NCI-H82 (cell line): ENCODE measurements at regions not wholly inside any gene's neighbourhood (a gene's known extent, or its start where the extent isn't known, plus 50 kb on each side); places are given as distances from the start of the nearest gene placed in this dataset.
"Not testable (repeated sequence)": the region's sequence is repeated elsewhere in the genome, so short reads cannot be mapped to it uniquely, and the experiment has no call there.

Experiments used
- DNase-seq: peaks from one replicate; lab custom pipeline; 2025; lab: John Stamatoyannopoulos, UW

DNA sequence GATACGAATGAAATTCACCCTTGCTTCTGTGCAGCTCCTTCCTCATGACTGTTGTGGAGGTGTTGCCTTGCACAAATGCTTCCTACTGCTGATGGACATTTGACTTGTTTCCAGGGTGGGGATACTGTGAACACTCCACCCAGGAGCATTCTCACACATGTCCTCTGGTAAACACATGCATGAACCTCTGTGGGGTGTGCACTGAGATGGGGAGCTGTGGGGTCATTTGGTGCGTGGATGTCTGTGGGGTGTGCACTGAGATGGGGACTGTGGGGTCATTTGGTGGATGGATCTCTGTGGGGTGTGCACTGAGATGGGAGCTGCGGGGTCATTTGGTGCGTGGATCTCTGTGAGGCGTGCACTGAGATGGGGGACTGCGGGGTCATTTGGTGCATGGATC is 72.9 kb upstream of the IRX4 start:
- DNase-seq = no peak

DNA sequence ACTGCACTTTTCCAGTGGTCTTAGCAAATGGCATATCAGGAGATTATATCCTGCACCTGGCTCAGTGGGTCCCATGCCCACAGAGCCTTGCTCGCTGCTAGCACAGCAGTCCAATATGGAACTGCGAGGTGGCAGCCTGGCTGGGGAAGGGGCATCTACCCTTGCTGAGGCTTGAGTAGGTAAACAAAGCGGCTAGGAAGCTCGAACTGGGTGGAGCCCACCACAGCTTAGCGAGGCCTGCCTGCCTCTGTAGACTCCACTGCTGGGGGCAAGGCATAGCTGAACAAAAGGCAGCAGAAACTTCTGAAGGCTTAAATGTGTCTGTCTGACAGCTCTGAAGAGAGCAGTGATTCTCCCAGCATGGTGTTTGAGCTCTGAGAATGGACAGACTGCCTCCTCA is 71.0 kb upstream of the IRX4 start:
- not testable (repeated sequence) for DNase-seq

DNA sequence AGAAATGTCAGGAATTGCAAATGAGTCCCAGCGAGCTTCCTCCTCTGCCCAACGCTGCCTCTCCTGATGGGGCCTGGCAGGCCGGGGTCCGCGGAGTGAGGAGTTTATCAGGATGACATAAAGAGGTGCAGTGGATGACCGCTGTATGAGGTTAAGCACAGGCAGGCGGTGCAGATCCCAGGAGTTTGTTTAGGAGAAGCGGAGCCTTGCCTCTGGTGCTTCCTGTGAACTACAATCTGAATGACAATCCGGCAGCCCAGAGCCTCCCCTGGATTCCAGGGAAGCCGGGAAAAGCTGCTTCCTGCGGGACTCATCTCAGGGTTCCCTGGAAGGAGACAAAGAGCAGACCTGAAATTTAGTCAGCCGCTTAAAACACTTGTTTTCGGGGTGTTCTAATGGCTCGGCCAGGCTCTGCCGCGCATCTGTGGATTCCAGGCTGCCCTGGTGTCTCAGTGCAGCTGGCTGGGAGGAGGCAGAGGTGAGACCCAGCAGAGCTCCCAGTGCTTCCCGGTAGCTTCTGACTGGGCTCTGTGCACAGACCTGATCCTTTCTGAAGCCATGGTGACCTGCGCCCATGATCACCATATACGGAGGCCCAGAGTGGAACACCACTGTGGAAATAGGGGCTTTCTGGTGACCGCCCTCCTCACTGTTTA is 69.8 kb upstream of the IRX4 start:
- no peak for DNase-seq

DNA sequence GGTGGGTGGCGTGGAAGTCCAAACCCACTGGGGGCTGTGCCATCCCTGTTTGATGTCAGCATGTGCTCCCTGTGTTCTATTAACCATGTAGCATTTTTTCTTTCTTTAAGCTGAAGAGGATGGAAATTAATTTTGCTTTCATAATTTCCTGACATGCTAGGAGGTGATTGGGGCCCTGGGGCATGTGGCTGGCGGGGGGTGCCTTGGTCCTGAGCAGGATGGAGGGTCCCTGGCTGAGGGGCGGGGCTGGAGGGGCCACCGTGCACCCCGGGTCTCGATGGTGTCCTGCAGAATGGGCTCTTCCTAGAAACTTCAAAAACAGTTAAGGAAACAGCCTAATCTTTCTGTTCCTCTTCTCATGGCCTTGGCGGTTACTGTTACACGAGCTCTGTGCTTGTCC is 69.3 kb upstream of the IRX4 start:
- no peak for DNase-seq

DNA sequence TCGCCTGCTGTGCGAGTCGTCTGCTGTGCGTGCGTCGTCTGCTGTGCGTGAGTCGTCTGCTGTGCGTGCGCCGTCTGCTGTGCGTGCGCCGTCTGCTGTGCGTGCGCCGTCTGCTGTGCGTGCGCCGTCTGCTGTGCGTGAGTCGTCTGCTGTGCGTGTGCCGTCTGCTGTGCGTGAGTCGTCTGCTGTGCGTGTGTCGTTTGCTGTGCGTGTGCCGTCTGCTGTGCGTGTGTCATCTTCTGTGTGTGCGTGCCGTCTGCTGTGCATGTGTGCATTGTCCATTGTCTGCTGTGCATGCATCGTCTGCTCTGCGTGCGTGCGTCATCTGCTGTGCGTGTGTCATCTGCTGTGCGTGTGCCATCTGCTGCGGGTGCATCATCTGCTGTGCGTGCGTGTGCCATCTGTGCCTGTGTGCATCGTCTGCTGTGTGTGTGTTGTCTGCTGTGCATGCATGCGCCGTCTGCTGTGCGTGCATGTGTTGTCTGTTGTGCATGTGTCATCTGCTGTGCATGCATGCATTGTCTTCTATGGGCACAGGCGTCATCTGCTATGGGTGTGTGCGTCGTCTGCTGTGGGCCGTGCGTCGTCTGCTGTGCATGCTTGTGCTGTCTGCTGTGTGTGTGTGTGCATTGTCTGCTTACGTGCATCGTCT is 68.6 kb upstream of the IRX4 start:
- DNase-seq = no peak

DNA sequence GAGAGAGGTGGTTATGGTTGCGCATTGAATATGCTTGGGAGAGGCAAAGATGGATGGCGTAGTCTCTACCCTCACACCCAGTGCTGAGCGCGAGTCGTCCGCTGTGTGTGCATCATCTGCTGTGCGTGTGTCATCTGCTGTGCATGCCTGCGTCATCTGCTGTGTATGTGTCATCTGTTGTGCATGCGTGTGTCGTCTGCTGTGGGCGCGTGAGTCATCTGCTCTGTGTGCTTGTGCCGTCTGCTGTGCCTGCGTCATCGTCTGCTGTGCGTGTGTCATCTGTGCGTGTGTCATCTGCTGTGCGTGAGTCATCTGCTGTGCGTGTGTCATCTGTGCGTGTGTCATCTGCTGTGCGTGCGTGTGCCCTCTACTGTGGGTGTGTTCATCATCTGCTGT is 68.0 kb upstream of the IRX4 start:
- no peak for DNase-seq

DNA sequence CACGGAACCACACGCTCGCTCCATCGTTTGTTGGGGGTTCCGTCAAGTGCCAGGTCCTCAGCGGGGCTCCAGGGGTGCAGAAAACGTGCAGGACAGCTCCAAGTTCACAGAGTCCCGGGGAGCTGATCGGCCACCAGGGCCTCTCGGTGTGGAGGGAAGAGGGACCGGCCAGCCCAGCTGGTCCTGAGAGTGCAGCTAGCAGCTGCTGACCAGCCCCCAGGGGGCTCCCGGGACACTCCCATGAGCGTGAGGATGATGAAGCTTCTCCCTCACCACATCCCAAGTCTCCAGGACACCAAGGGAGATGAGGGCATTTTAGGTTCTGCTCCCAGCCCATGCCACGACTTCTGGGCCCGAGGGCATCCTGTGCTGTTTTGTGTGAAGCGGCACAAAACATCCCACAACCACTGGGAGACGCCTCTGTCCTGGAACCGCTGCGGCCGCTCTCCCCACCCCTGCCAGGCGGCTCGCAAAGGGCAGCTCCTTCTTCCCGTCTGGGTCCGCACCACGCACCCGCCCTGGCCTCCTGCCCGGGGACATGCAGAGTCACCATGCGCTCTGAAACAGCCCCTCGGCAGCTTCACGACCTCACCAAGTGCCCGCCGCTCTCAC is 67.5 kb upstream of the IRX4 start:
- DNase-seq = no peak

DNA sequence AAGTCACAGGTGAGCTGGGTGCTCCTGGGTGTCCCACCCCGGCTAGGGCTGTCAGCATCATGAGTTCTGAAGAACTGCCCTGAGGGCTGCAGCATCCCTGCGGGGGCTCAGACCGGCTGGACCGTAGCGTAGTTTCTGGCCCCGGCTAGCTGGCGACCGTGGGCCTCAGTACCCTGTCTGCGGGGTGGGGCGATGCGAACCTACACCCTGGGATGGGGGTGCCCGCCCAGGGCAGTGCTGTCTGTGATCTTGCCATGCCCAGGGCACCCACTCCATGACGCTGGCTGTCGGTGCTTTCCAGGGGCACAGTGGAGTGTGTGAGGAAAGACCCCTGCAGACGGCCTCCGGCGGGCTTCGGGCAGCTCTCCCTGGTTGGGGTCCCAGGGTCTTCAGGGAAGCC is 66.5 kb upstream of the IRX4 start:
- DNase-seq = no peak

DNA sequence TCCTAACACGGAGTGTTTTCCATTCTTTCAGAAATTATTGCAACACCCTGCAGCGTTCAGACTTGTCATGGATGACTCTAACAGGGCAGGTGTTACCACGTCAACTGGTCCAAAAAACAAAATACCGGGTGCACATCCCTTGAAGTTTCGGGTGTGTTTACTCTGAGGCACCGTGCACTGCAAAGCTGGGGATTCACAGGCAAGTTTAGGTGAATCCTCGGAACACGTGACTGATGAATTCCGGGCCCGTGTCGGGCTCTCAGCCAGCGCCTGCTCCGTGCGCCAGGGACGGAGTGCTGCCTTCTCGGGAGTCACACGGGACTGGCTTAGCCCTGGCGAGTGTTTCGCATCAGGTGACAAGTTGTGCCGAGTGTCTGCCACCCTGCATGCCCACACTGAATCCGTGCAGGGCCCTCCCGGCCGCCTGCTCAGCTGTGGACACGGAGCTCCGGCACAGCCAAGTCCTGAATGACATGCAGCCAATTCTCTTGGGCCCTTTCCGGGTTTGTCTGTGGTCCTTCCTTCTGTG is 66.0 kb upstream of the IRX4 start:
- DNase-seq = no peak

DNA sequence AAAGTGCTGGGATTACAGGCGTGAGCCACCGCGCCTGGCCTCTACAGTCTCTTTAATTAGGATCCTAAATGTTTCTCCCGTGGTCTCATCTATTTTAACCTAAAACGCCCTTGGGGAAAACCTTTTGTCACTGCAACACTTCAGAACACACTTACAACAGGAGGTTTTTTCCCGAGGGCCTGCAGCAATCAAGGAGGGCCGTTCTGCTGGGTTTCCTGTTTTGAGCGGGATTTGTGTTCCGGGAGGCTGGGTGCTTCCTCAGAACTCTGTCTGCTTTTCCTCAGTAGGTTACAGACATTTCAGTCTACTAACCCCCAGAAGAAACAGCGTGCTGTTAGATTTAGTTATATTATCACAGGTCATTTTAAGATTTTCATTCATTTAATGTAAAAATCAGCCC is 65.4 kb upstream of the IRX4 start:
- no peak for DNase-seq

DNA sequence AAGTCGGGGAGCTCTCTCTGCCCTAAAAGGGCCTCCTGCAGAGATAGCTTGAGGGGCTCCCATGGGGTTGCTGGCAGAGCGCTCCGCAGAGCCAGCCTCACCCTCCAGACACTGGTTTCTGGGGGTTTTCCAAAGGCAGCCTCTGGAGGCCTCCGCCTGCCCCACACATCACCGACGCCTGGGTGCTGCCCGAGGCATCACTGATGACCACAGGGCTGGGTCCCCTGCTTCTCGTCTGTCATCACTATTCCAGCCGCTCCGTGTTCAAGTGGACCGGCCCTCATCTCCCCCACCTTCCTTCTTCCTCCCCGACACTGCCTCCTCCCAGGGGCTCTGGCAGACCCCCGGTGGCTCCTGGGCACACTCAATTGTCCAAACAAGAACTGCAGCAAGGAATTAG is 64.1 kb upstream of the IRX4 start:
- no peak for DNase-seq

DNA sequence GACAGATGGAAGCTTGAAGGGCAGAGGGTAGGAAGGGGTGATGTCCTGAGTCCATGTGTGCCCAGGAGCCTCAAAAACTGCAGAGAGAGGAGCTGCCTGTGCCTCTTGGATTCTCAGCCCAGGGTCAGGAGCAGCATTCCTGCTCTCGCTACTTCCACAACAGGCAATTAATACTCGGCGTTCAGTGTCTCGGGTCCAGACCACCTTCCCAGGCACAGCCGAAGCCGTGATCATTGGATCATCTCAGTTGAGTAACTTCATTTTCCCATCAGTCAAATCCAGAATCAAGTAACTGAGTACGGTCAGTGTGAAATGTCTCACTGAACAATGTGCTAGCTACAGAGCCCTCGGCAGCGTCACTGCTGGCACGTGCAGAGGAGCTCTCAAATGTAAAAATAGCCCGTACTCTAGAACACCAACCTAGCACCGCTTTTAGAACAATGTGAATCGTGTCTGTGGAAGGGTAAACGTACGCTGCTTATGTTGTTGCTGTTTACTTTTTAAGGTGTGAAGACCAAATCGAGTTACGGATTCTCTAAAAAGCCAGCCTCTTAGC is 63.5 kb upstream of the IRX4 start:
- no peak for DNase-seq

DNA sequence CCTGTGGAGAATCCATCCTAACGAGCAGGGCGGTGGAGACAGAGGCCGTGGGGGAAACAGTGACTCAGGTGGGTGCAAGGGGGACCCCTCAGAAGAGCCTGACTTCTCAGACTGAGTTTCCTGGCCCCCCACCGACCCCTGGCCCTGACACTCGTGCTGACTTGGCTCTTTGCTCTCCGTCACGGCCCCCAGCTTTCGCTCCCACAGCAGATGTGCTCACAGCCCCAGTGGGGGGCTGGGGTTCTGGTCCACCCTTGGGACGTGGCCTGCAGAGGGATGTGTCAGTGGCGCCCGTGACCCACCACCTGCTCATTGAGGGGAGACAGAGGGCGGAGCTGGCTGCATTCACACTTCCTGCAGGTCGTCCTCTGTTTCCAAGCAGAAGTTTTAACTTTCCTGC is 62.9 kb upstream of the IRX4 start:
- DNase-seq = no peak

DNA sequence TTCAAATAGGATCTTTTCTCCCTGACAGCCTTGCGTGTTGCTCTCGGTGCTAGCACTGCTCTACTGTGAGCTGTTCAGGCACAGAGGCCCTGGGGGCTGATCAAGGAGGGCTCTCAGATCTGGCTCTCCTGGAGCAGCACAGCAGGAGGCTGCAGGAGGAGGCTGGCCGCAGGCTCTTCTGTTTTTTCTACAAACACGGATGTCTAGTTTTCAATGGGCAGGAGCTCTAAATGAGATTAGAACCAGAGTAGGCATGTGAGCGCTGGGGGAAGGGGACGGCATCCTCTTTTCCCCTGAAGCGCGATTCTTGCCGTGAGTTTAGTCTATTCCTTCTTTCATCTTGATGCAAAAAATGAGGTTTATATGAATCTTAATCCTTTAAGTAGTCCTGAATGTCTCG is 61.7 kb upstream of the IRX4 start:
- no peak for DNase-seq

DNA sequence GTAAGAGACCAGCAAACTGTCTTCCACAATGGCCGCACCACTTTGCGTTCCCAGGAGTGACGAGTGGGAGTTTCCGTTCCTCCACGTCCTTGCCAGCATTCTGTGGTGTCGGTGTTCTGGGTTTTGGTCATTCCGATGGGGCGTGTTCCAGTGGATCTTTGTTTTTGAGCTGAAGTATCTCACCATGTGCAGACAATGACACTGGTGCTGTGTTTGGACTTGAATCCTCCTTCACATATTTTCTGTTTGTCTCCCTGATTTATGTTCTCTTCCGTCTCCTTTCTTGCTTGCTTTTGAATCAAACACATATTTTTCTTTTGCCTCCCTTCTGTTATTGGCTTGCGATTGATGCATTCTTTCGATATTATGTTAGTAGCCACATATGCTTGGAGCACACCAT is 60.8 kb upstream of the IRX4 start:
- DNase-seq = no peak

DNA sequence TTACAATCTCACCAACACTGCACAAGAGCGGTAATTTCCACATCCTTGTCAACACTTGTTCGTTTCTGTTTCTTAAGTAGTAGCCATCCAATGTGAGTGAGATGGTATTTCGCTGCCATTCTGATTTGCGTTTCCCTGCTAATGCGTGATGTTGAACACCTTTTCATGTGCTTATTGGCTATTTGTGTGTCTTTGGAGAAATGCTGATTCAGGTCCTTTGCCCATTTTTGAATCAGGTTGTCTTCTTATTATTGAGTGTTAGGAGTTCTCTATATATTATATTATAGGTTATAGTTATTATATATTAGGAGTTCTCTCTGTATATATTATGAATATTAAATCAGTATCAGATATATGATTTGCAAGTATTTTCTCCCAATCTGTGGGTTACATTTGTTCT is 59.9 kb upstream of the IRX4 start:
- no peak for DNase-seq

DNA sequence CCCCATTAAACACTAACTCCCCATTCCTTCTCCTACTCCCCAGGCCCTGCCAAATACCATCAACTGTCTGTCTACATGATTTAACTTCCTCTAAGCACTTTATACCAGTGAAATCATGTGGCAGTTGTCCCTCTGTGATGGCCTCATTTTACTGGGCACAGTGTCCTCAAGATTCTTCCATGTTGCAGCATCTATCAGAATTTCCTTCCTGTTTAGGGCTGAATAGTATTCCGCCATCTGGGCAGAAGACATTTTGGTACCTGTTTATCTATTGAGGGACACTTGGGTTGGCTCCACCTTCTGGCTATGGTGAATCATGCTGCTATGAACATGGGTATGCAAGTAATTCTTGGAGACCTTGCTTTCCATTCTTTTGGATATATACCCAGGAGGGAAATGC is 59.4 kb upstream of the IRX4 start:
- no peak for DNase-seq

DNA sequence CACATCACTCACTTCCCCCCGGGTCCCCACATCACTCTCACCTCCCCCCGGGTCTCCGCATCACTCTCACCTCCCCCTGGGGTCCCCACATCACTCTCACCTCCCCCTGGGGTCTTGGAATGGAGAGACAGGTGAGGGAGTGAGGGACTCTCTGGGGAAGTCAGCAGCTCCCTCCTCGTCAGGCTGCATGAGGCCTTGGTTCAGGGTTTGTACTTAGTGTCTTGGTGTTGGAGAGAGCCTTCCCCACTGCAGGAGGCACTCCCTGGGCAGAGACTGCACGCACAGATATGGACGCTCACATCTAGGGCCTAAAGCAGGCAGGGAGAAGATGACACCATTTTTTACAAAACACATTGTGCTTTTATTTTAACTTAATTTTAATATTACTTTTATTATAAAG is 56.5 kb upstream of the IRX4 start:
- no peak for DNase-seq

DNA sequence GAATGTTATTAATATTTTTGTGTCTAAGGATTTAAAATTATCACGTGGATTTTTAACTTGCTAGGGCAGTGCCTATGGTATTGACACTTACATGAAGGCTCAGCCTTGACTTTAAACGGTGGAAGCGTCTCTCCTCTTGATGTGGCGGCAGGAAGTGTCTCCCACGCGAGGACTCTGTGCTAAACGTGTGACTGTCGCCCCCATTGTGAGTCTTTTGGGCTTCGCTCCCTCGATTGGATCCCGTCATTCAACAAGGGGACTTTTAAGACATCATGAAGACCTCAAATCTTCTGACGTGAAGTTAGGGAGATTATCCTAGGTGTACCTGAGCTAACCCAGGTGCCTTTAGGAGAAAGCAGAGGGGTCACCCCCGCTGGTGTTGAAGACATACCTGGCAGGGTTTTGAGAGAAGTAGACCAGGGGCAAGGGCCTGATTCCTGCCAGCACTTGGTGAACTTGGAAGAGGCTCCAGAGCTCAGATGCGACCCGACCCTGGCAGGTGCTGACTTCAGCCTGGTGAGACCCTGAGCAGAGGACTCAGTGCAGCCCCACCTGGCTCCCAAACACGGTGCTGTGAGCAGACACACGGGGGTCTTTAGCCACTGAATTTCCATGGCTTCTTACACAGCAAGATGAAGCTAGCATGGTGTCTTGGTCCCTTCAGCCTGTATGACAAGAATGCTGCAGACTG is 55.7 kb upstream of the IRX4 start:
- DNase-seq = no peak

DNA sequence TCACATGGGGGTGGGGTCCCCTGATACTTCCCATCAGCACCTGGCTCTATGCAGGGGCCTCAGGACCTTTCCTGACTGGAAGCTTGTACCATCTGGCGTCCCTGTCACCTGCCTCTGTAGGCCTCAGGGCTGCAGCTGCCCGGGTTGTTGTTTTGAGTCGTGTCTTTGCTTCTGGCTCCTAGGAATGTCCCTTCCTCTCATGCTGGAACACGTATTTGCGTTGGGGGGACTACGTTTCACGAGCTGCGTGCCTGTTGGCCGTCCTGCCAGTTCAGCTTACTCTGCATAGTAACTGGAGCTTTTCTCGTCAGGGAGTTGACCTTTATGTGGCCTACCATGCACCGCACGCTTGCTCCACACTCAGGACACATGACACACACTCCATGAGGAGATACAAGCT is 54.9 kb upstream of the IRX4 start:
- DNase-seq = no peak

DNA sequence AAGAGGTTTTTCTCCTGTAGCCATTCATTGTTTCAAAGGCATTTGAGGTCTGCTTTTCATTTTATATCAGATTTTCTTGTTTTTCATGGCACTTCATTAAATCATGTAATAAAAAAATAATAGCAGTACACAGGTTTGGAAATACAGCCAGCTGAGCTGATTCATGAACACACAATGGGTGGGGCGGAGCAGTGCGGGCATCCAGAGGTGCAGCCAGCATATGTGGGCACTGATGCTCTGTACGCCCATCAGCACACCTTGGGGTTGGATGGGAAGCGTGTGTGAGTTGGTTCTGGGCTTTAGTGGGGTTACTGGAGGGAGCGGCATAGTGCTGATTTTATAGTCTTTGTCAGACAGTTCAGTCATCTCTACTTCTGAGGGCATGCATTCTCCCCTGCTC is 54.2 kb upstream of the IRX4 start:
- no peak for DNase-seq

DNA sequence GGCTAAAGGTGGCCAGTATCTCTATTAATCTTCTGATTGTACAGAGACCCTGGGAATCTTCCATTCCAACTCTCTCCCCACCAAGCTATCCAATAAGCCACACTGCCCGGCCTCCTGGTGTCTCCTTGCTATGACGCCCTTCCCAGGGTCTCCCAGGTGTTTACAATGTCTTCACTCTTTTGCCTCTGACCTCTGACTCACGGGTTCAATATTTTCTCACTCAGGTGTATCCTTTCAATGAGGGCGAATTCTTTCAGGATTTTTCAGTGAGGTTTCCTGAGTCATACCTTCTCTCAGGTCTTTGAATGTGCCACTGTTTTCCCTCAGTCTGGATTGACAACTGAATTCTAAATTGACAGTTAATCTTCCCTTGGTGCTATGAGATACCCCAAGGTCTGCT is 53.7 kb upstream of the IRX4 start:
- no peak for DNase-seq
